ENCODE measurements at regions not wholly inside any gene's neighbourhood (a gene's known extent, or its start where the extent isn't known, plus 50 kb on each side); places are given as distances from the start of the nearest gene placed in this dataset.

DNA sequence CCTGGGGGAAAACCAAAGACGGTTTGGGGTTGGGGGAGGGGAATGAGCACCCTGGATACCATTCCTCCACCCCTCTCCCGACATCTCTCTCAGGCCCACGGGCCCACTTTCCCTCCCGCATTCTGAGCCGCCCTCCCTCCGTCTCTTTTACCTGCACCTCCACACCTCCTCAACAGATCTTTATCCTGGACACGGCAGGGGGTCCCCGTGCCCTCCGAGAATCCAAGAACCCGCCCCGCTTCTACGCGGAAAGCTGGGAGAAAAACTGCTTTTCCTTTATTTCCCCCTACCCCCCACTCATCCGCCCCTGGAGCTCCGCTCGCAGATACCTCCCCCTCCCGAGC, 108.8 kb downstream of the NAV1 start:
- Histone ChIP-seq H3K27ac (no peak overlapping the region), H3K27me3 (peaks cover 7% of the 10 kb centered on the region), H3K4me1 (peaks cover 16% of the 10 kb centered on the region), H3K36me3 (no peaks in the 10 kb centered on the region), H3K9me3 (no peaks in the 10 kb centered on the region), H3K4me3 (peak overlapping the region; percentile 60)
- TF ChIP-seq, protein P1, sequence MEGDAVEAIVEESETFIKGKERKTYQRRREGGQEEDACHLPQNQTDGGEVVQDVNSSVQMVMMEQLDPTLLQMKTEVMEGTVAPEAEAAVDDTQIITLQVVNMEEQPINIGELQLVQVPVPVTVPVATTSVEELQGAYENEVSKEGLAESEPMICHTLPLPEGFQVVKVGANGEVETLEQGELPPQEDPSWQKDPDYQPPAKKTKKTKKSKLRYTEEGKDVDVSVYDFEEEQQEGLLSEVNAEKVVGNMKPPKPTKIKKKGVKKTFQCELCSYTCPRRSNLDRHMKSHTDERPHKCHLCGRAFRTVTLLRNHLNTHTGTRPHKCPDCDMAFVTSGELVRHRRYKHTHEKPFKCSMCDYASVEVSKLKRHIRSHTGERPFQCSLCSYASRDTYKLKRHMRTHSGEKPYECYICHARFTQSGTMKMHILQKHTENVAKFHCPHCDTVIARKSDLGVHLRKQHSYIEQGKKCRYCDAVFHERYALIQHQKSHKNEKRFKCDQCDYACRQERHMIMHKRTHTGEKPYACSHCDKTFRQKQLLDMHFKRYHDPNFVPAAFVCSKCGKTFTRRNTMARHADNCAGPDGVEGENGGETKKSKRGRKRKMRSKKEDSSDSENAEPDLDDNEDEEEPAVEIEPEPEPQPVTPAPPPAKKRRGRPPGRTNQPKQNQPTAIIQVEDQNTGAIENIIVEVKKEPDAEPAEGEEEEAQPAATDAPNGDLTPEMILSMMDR (IDR thresholded peaks at IDR 0.05): no peak
- ATAC-seq: no peak
- intact Hi-C loops (cut with DNase I): no loop called here
- no peak for DNase-seq

GRCh38 chr1:201648066-201648906, 109.4 kb downstream of the NAV1 start:
- ATAC-seq: peak; percentile 51
- H3K9me3 ChIP-seq: no peaks in the 10 kb centered on the region
- peaks cover 7% of the 10 kb centered on the region for H3K27me3 ChIP-seq
- H3K27ac ChIP-seq: no peak overlapping the region
- DNase-seq: peak; percentile 67
- intact Hi-C loops (cut with DNase I): no loop called here
- H3K4me3 ChIP-seq: peak overlapping the region; percentile 60
- no peaks in the 10 kb centered on the region for H3K36me3 ChIP-seq
- peaks cover 16% of the 10 kb centered on the region for H3K4me1 ChIP-seq
- TF ChIP-seq, protein P1 (IDR thresholded peaks at IDR 0.05): no peak

DNA sequence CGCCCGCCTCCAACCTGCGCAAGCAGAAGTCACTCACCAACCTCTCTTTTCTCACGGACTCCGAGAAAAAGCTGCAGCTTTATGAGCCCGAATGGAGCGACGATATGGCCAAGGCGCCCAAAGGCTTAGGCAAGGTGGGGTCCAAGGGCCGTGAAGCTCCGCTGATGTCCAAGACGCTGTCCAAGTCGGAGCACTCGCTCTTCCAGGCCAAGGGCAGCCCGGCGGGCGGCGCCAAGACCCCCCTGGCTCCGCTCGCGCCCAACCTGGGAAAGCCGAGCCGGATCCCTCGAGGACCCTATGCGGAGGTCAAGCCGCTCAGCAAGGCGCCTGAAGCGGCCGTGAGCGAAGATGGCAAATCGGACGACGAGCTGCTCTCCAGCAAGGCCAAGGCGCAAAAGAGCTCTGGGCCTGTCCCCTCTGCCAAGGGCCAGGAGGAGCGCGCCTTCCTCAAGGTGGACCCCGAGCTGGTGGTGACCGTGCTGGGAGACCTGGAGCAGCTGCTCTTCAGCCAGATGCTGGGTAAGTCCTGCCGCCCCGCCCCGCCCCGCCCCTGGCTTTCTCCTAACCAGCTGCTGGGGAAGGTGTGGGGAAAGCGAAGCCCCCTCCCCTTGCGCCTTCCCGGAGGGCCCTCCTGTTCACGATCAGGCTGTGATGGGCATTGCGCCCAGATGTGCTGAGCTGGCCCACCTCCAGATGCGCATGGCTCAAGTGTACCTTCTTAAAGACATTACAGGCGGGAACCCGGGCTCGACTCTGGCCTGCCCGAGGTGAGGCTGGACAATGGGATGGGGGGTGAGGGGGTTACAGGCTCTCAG, 110.2 kb downstream of the NAV1 start:
- peak overlapping the region; percentile 60 for H3K4me3 ChIP-seq

GRCh38 chr1:201649761-201650622, 111.1 kb downstream of the NAV1 start:
- H3K9me3 ChIP-seq: no peaks in the 10 kb centered on the region
- TF ChIP-seq, protein P1 (IDR thresholded peaks at IDR 0.05): no peak
- intact Hi-C loops (cut with DNase I): no loop called here
- DNase-seq (peak; percentile 88), ATAC-seq (peak; percentile 69)
- H3K27ac ChIP-seq: peak overlapping the region; percentile 72
- peaks cover 16% of the 10 kb centered on the region for H3K4me1 ChIP-seq
- peaks cover 7% of the 10 kb centered on the region for H3K27me3 ChIP-seq
- peak overlapping the region; percentile 60 for H3K4me3 ChIP-seq
- H3K36me3 ChIP-seq: no peaks in the 10 kb centered on the region

More for the DNA sequence above, 110.2 kb downstream of the NAV1 start:
- ATAC-seq: no peak
- Histone ChIP-seq H3K36me3 (no peaks in the 10 kb centered on the region), H3K9me3 (no peaks in the 10 kb centered on the region), H3K4me1 (peaks cover 16% of the 10 kb centered on the region), H3K27ac (no peak overlapping the region), H3K27me3 (peaks cover 7% of the 10 kb centered on the region)
- no peak for DNase-seq
- intact Hi-C loops (cut with DNase I): no loop called here
- TF ChIP-seq, protein P1 (IDR thresholded peaks at IDR 0.05): no peak

DNA sequence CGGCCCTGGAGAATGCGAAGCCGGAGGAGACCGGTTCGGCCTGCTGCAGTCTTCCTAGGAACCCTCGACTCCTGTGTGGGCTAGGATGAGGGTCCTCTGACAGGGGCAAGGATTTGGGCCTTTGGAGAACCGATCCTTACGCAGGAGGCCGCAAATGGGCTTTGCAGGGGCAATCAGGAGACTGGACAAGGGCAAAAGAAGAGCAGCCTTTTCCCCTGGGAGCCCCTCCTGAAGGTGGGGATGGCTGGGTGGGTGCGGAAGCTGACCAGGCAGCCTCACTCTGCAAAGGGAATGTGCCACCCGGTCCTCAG, 111.7 kb downstream of the NAV1 start:
- H3K27me3 ChIP-seq: peaks cover 7% of the 10 kb centered on the region
- DNase-seq (no peak), ATAC-seq (no peak)
- peak overlapping the region; percentile 60 for H3K4me3 ChIP-seq
- H3K4me1 ChIP-seq: peaks cover 21% of the 10 kb centered on the region
- H3K36me3 ChIP-seq: no peaks in the 10 kb centered on the region
- no peak overlapping the region for H3K27ac ChIP-seq
- TF ChIP-seq, protein P1 (IDR thresholded peaks at IDR 0.05): no peak
- intact Hi-C loops (cut with DNase I): no loop called here
- H3K9me3 ChIP-seq: no peaks in the 10 kb centered on the region

Measured in upper lobe of right lung (tissue), 1 donor.